GM11168 (cell line): ENCODE measurements at regions not wholly inside any gene's neighbourhood (a gene's known extent, or its start where the extent isn't known, plus 50 kb on each side); places are given as distances from the start of the nearest gene placed in this dataset.

Source experiments
- in situ Hi-C: fragments of 300-500 bp; cut with MboI; formaldehyde crosslinking; loops from one replicate; pipeline ENCODE4 v1.12.0; 2022; ENCODE audit warnings: low sequenced_read_pairs; ENCODE audit not compliant: unreplicated experiment

DNA sequence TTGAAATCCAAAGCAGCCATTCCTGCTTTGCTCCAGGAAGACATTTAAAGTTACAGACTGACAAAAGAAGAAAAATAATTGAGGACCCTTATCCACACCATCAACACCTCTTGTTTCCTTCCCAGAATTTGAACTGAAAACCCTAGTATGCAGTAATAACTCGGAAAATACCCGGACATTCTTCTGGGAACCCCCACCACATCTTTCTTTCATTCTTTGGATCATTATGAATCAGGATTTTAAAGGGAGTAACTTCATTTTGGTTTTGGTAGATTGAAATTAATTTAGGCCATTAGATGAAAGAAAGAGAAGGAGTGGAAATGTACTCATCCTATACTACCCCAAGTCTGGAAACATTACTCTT is 213.8 kb upstream of the MARCKS start:
- in situ Hi-C loops, result no loop called here

DNA sequence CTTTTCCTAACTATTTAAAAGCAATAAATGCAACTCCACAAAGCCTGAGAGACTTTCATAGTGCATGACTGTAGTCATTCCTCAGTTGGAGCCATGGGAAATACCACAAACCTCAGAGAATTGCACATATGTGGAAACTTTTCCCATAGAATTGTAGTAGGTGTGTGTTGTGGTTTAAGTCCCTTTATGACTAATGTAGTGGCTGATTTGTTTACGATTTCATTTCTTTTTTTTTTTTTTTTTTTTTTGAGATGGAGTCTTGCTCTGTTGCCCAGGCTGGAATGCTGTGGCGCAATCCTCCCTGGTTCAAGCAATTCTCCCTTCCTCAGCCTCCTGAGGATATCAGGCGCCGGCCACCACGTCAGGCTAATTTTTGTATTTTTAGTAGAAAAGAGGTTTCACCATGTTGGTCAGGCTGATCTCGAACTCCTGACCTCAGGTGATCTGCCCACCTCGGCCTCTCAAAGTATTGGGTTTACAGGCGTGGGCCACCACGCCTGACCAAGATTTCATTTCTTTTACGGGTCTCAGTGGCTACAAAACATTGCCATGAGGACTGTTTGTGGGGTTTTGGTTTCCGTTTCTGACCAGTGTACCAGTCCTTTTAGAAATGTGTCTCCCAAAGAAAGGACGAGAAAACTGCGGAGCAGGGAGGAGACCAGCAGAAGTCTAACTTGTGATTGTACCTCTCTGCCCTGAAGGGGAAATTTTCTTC is 212.1 kb upstream of the MARCKS start:
- in situ Hi-C loops, result no loop called here

- in situ Hi-C loops, result no loop called here
These were observed 211.6 kb upstream of the MARCKS start for GRCh38 chr6:113645576-113645970.

DNA sequence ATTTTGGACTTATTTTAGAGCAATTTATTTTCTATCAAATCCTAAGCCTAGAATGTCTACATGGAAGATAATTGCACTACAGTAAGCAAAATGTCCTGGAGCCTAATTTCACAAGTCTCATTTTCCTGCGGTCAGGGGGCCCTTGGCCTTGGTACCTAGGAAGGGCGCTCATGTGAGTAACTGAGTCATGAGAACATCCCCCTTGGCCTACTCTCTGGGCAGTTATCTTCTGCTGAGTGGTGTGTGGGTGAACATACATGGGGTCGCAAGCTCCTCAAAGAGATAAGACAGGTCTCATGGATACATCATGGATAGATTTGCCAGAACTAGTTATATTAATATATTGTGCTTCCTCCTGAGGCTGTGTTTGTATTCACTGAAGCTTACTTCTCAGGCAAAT is 211.2 kb upstream of the MARCKS start:
- in situ Hi-C loops, result no loop called here

- in situ Hi-C loops, result no loop called here
These were observed 210.4 kb upstream of the MARCKS start for GRCh38 chr6:113646701-113647100.

GRCh38 chr6:113647143-113647889 is 209.8 kb upstream of the MARCKS start:
- in situ Hi-C loops, result no loop called here

GRCh38 chr6:113648698-113649097 is 208.4 kb upstream of the MARCKS start:
- in situ Hi-C loops, result no loop called here

- in situ Hi-C loops, result no loop called here
These were observed 207.9 kb upstream of the MARCKS start for GRCh38 chr6:113649276-113649675.

DNA sequence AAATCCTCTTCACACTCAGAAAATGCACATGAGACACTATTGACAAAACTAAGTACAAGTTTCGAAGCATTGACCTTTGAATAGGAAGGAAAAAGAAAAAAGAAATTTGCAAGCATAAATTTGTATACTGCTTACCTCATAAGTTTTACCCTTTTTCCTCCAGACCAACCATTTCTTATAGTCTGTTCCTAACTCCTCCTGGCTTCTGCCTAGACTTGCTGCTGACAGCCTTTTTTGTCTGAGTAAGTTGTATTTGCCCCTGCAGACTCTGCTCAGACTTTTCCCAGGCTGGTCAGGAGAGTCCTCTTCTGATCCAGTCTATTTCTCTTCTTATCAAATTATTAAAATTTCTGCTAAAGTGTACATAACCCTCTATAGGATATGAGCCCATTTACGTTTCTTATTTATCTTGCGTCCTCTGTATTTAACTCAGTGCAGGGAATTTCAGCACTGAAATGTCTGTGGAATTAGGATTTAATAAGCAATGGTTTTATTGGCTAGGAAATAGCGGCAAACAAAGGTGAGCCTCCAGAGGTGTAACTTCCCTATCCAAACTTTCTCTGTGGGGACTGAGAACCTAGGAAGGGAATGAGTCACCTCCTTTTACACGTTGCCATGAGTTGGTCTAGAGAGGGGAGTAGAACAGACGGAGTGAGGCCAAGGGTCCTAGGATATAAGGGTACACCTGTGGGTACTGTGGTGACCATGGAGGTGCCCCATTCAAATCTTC is 207.1 kb upstream of the MARCKS start:
- in situ Hi-C loops, result no loop called here

GRCh38 chr6:113650610-113650979 is 206.6 kb upstream of the MARCKS start:
- in situ Hi-C loops, result no loop called here

GRCh38 chr6:113651120-113651519 is 206.0 kb upstream of the MARCKS start:
- in situ Hi-C loops, result no loop called here

DNA sequence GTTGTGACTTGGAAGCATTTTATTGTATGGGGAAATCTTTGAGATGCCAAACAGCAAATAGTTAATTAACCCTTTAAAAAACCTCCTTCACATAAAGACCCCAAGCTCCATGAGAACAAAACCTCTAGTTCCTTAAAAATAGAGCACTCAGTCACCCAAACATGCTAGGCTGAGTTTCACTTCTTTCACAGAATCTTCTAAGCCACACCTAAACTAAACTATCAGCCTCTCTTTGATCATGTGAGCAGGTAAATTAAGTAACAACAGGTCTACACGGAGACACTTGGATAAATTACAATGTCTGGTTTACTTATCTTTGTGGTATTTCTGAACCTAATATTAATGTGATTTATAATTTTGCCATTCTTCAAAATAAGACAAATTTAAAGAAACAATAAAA is 205.2 kb upstream of the MARCKS start:
- in situ Hi-C loops, result no loop called here

DNA sequence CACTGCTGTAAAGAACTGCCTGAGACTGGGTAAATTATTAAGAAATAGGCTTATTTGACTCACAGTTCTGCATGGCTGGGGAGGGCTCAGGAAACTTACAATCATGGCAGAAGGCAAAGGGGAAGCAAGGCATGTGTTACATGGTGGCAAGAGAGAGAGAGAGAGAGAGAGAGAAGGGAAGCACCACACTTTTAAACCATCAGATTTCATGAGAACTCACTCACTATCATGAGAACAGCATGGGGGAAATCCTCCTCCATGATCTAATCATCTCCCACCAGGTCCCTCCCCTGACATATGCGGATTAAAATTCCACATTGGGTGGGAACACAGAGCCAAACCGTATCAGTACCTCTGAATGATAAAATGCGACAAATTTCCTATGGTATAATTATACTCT is 203.9 kb upstream of the MARCKS start:
- in situ Hi-C loops, result no loop called here

GRCh38 chr6:113654396-113654795 is 202.7 kb upstream of the MARCKS start:
- in situ Hi-C loops, result no loop called here

GRCh38 chr6:113655761-113656160 is 201.4 kb upstream of the MARCKS start:
- in situ Hi-C loops, result no loop called here

DNA sequence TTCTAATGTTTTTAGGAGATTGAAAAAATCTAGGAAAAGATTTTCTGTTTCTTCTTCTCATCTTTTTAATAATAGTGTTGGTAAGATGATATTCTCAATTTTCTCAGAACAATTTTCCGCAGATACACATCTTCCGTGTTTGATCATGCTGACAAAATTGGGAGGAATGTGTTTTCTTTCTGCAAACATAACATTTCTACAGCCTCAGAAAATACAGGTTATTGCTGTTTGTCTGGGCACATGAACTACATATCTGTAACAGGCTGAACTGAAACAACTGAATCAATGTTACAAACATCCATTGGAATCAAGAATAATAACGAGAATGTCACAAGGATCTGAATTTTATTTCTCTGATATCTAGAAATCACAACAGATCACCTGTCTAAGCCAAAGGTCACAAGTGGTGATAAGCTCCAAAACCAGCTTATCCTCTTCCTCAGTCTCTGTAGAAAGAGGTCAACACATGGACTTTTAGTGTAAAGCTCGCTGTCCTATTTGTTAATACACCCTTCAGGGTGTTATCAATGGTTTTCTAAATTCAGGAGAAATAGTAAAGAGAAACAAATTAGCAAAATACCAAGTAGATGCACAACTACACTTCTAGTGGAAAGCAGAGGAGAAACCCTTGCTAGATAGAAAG is 197.3 kb upstream of the MARCKS start:
- in situ Hi-C loops, result no loop called here

- in situ Hi-C loops, result no loop called here
These were observed 196.3 kb upstream of the MARCKS start for GRCh38 chr6:113660819-113661218.

DNA sequence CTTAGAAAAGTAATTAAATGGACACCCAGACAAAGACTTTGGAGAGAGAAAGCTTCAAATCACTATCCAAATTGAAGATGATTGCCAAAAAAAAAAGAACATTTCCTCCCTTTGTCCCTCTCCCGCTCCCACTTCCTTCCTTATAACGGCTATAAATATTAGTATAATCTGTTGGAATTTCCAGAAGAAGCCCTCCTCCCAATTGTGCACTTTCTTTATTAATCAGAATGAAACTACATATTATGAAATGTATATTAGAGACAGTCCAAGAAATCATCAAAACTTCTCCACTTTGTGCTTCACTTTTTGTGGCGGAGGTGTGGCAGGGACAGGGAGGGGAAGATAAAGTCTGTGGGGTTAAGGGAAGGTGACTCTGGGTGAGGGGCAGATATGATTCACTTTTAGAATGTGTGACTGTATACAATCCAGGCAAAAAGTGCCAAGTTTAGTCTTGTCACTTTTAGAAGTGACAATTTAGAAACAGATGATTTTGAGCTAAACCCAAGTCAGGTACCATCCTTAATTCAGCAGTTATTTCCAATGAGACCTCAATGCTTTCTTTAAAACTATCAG is 195.0 kb upstream of the MARCKS start:
- in situ Hi-C loops, result no loop called here

GRCh38 chr6:113662688-113663333 is 194.3 kb upstream of the MARCKS start:
- in situ Hi-C loops, result no loop called here

DNA sequence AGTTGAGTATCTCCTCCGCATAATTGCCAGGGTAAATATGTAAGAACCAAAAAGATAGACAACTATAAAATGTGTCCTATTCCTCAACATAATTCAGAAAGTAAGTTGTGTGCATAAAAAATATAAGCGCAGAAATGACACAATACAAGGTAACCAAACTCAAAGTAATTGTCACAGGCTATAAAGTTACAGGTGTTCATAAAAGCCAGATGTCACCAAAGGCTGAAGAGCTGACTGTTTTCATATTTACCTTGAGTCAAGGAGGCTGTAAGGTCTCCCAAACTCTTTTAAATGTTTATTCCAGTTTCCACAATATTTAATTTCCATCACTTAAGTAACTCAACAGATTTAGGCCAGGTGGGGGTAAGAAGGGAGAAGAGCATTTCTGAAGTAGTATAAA is 192.2 kb upstream of the MARCKS start:
- in situ Hi-C loops, result no loop called here
